NK-92 treated with Interleukin-12 subunit alpha and Interleukin-12 subunit beta, amount 100 ng/mL, for 24 hours (cell line): ENCODE measurements at regions not wholly inside any gene's neighbourhood (a gene's known extent, or its start where the extent isn't known, plus 50 kb on each side); places are given as distances from the start of the nearest gene placed in this dataset.
"Not testable (repeated sequence)": the region's sequence is repeated elsewhere in the genome, so short reads cannot be mapped to it uniquely, and the experiment has no call there.

Source experiments
- DNase-seq: peaks from one replicate; lab custom pipeline; 2025; lab: John Stamatoyannopoulos, UW

GRCh38 chr6:81003156-81003555, 749.3 kb downstream of the TENT5A start:
- DNase-seq = no peak

GRCh38 chr6:81002126-81002525, 750.4 kb downstream of the TENT5A start:
- no peak for DNase-seq

GRCh38 chr6:80991316-80991715, 761.2 kb downstream of the TENT5A start:
- no peak for DNase-seq

- no peak for DNase-seq
Observed at GRCh38 chr6:80988892-80989291, 763.6 kb downstream of the TENT5A start.

- no peak for DNase-seq
Observed at GRCh38 chr6:80988286-80988685, 764.2 kb downstream of the TENT5A start.

GRCh38 chr6:80981226-80981625, 771.3 kb downstream of the TENT5A start:
- DNase-seq = not testable (repeated sequence)

- DNase-seq = no peak
Observed at GRCh38 chr6:80976336-80976735, 776.1 kb downstream of the TENT5A start.

- DNase-seq = no peak
Observed at GRCh38 chr6:80974579-80974978, 777.9 kb downstream of the TENT5A start.

GRCh38 chr6:80969439-80969838, 783.0 kb downstream of the TENT5A start:
- DNase-seq = no peak

- no peak for DNase-seq
Observed at GRCh38 chr6:80967609-80968008, 784.9 kb downstream of the TENT5A start.

GRCh38 chr6:80962382-80962781, 790.1 kb downstream of the TENT5A start:
- no peak for DNase-seq

- DNase-seq = no peak
Observed at GRCh38 chr6:80961166-80961565, 791.3 kb downstream of the TENT5A start.

GRCh38 chr6:80959034-80959433, 793.4 kb downstream of the TENT5A start:
- DNase-seq = no peak

GRCh38 chr6:80956898-80957297, 795.6 kb downstream of the TENT5A start:
- no peak for DNase-seq

GRCh38 chr6:80952479-80952878, 800.0 kb downstream of the TENT5A start:
- not testable (repeated sequence) for DNase-seq

GRCh38 chr6:80946402-80946801, 806.1 kb downstream of the TENT5A start:
- DNase-seq = no peak

GRCh38 chr6:80942911-80943310, 809.6 kb downstream of the TENT5A start:
- DNase-seq = no peak

- DNase-seq = no peak
Observed at GRCh38 chr6:80940976-80941375, 811.5 kb downstream of the TENT5A start.

GRCh38 chr6:80940571-80940970, 811.9 kb downstream of the TENT5A start:
- DNase-seq = no peak

- no peak for DNase-seq
Observed at GRCh38 chr6:80939898-80940297, 812.6 kb downstream of the TENT5A start.

GRCh38 chr6:80939480-80939879, 813.0 kb downstream of the TENT5A start:
- DNase-seq = no peak

- DNase-seq = no peak
Observed at GRCh38 chr6:80938131-80938530, 814.4 kb downstream of the TENT5A start.

- no peak for DNase-seq
Observed at GRCh38 chr6:80932359-80932758, 820.1 kb downstream of the TENT5A start.

- DNase-seq = no peak
Observed at GRCh38 chr6:80930376-80930775, 822.1 kb downstream of the TENT5A start.

GRCh38 chr6:80923816-80924215, 817.3 kb downstream of the BCKDHB start:
- no peak for DNase-seq
